Smooth muscle cell (in vitro differentiated cells): ENCODE measurements at regions not wholly inside any gene's neighbourhood (a gene's known extent, or its start where the extent isn't known, plus 50 kb on each side); places are given as distances from the start of the nearest gene placed in this dataset.

Experiments
- DNase-seq: peaks from one replicate; lab custom pipeline; 2025; ENCODE audit not compliant: unreplicated experiment; lab: John Stamatoyannopoulos, UW
- H2AFZ ChIP-seq: fragments of 200-600 bp; sonication (generic); 2 replicates; pipeline ENCODE4 v1.6.0; 2016; ENCODE audit warnings: antibody characterized with exemption, low read depth, mild to moderate bottlenecking
- H3F3A ChIP-seq: fragments of 200-600 bp; sonication (generic); 2 replicates; pipeline ENCODE4 v1.6.0; 2017; ENCODE audit warnings: antibody characterized with exemption, low read depth
- H3K27ac ChIP-seq: fragments of 200-600 bp; sonication (generic); 2 replicates; pipeline ENCODE4 v1.5.1; 2016; ENCODE audit warnings: low read depth, mild to moderate bottlenecking
- H3K27me3 ChIP-seq: fragments of 200-600 bp; sonication (generic); 2 replicates; pipeline ENCODE4 v1.6.1; 2016; ENCODE audit warnings: low read depth, mild to moderate bottlenecking
- H3K36me3 ChIP-seq: fragments of 200-600 bp; sonication (generic); 2 replicates; pipeline ENCODE4 v1.5.1; 2016; ENCODE audit warnings: low read depth
- H3K4me1 ChIP-seq: fragments of 200-600 bp; sonication (generic); 2 replicates; pipeline ENCODE4 v1.5.1; 2016; ENCODE audit warnings: low read depth
- H3K4me2 ChIP-seq: fragments of 200-600 bp; sonication (generic); 2 replicates; pipeline ENCODE4 v1.6.0; 2016; ENCODE audit warnings: mild to moderate bottlenecking
- H3K4me3 ChIP-seq: fragments of 200-600 bp; sonication (generic); 2 replicates; pipeline ENCODE4 v1.5.1; 2016; ENCODE audit warnings: mild to moderate bottlenecking
- H3K79me2 ChIP-seq: fragments of 200-600 bp; sonication (generic); 2 replicates; pipeline ENCODE4 v1.6.0; 2016; ENCODE audit warnings: low read depth, mild to moderate bottlenecking
- H3K9ac ChIP-seq: fragments of 200-600 bp; sonication (generic); 2 replicates; pipeline ENCODE4 v1.6.0; 2016; ENCODE audit warnings: low read depth
- H3K9me3 ChIP-seq: fragments of 200-600 bp; sonication (generic); replicated peaks from 2 replicates; pipeline ENCODE4 v1.5.1; 2016; ENCODE audit warnings: low read depth
- H4K20me1 ChIP-seq: fragments of 200-600 bp; sonication (generic); 2 replicates; pipeline ENCODE4 v1.6.0; 2016; ENCODE audit warnings: low read depth
- WGBS: methylation state at CpG from one replicate; pipeline ENCODE4 v1.1.7; 2016; ENCODE audit warnings: low lambda C conversion rate; 5-methylcytosine and 5-hydroxymethylcytosine counted together
- TF ChIP-seq, protein P1 (sequence below): fragments of 200-600 bp; sonication (generic); IDR thresholded peaks from 2 replicates; pipeline ENCODE4 v1.5.1; 2017; ENCODE audit warnings: borderline replicate concordance, mild to moderate bottlenecking, antibody characterized with exemption; ENCODE audit not compliant: insufficient read depth, poor library complexity, severe bottlenecking

GRCh38 chr5:74433896-74434829 is 206.4 kb downstream of the ENC1 start:
- 26% methylated on average over 9 of the region's 9 CpGs for WGBS
- peak overlapping the region; percentile 40 for H2AFZ ChIP-seq

GRCh38 chr5:74433255-74433895 is 207.2 kb downstream of the ENC1 start:
- H3K4me2 ChIP-seq: peak overlapping the region; percentile 63
- H2AFZ ChIP-seq: peak overlapping the region; percentile 40
- no peak overlapping the region for H3K9ac ChIP-seq
- H3K79me2 ChIP-seq: no peaks in the 10 kb centered on the region
- no peaks in the 10 kb centered on the region for H3K36me3 ChIP-seq
- H3K9me3 ChIP-seq: no peaks in the 10 kb centered on the region
- TF ChIP-seq, protein P1, sequence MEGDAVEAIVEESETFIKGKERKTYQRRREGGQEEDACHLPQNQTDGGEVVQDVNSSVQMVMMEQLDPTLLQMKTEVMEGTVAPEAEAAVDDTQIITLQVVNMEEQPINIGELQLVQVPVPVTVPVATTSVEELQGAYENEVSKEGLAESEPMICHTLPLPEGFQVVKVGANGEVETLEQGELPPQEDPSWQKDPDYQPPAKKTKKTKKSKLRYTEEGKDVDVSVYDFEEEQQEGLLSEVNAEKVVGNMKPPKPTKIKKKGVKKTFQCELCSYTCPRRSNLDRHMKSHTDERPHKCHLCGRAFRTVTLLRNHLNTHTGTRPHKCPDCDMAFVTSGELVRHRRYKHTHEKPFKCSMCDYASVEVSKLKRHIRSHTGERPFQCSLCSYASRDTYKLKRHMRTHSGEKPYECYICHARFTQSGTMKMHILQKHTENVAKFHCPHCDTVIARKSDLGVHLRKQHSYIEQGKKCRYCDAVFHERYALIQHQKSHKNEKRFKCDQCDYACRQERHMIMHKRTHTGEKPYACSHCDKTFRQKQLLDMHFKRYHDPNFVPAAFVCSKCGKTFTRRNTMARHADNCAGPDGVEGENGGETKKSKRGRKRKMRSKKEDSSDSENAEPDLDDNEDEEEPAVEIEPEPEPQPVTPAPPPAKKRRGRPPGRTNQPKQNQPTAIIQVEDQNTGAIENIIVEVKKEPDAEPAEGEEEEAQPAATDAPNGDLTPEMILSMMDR: no peak
- H3F3A ChIP-seq: peaks cover 16% of the 10 kb centered on the region
- H3K4me3 ChIP-seq: peak overlapping the region; percentile 20
- H3K27ac ChIP-seq: peak overlapping the region; percentile 11
- peaks cover 30% of the 10 kb centered on the region for H3K4me1 ChIP-seq
- no peaks in the 10 kb centered on the region for H3K27me3 ChIP-seq
- no peak for DNase-seq
- WGBS: 37% methylated on average over 7 of the region's 7 CpGs
- no peaks in the 10 kb centered on the region for H4K20me1 ChIP-seq

More at GRCh38 chr5:74433896-74434829, 206.4 kb downstream of the ENC1 start:
- Histone ChIP-seq H3K4me2 (peak overlapping the region; percentile 63), H3K27me3 (no peaks in the 10 kb centered on the region), H4K20me1 (no peaks in the 10 kb centered on the region), H3K4me1 (peaks cover 30% of the 10 kb centered on the region), H3K36me3 (no peaks in the 10 kb centered on the region), H3K9me3 (no peaks in the 10 kb centered on the region), H3K4me3 (peak overlapping the region; percentile 20), H3K27ac (peak overlapping the region; percentile 11), H3K79me2 (no peaks in the 10 kb centered on the region), H3K9ac (no peak overlapping the region), H3F3A (peaks cover 16% of the 10 kb centered on the region)
- no peak for DNase-seq
- TF ChIP-seq, protein P1: no peak

DNA sequence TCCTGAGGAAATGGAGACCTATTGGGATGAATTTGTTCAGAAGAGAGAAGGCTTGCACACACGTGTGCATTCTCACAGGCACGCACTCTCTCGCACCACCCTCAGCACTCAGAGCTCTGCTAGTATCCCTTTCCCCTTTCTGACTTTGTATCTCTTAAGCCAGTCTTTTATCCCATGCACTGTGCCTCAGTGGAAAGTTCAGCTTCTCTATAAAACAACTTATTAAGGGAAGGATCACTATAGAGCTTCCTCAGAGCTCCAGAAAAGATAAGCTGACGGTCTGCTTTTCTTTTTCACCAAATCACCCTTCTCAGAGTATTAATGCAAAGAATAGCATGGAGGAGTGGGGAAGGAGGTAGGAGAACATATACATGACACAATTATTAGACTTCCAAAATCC is 207.8 kb downstream of the ENC1 start:
- H2AFZ ChIP-seq: no peak overlapping the region
- peaks cover 16% of the 10 kb centered on the region for H3F3A ChIP-seq
- peaks cover 30% of the 10 kb centered on the region for H3K4me1 ChIP-seq
- H3K27ac ChIP-seq: no peak overlapping the region
- no peaks in the 10 kb centered on the region for H3K9me3 ChIP-seq
- no peaks in the 10 kb centered on the region for H4K20me1 ChIP-seq
- no peak overlapping the region for H3K9ac ChIP-seq
- no peak for DNase-seq
- no peaks in the 10 kb centered on the region for H3K36me3 ChIP-seq
- H3K27me3 ChIP-seq: no peaks in the 10 kb centered on the region
- 40% methylated on average over 4 of the region's 4 CpGs for WGBS
- no peak overlapping the region for H3K4me3 ChIP-seq
- peak overlapping the region; percentile 21 for H3K4me2 ChIP-seq
- TF ChIP-seq, protein P1: no peak
- H3K79me2 ChIP-seq: no peaks in the 10 kb centered on the region
